GM12864 (cell line): ENCODE measurements at regions not wholly inside any gene's neighbourhood (a gene's known extent, or its start where the extent isn't known, plus 50 kb on each side); places are given as distances from the start of the nearest gene placed in this dataset.

Source experiments
- DNase-seq: peaks from one replicate; pipeline ENCODE4 v3.0.0-alpha.2; 2011; ENCODE audit warnings: low read depth
- H3K4me3 ChIP-seq: 2 replicates; pipeline ENCODE4 v1.5.1; 2011; ENCODE audit warnings: mild to moderate bottlenecking, low read depth, low read length, control low read depth
- TF ChIP-seq, protein P1 (sequence below): IDR thresholded peaks from 2 replicates; pipeline ENCODE4 v1.5.1; 2011; ENCODE audit warnings: low read depth, mild to moderate bottlenecking, moderate library complexity, low read length, control low read depth, inconsistent platforms; ENCODE audit errors: missing control alignments

DNA sequence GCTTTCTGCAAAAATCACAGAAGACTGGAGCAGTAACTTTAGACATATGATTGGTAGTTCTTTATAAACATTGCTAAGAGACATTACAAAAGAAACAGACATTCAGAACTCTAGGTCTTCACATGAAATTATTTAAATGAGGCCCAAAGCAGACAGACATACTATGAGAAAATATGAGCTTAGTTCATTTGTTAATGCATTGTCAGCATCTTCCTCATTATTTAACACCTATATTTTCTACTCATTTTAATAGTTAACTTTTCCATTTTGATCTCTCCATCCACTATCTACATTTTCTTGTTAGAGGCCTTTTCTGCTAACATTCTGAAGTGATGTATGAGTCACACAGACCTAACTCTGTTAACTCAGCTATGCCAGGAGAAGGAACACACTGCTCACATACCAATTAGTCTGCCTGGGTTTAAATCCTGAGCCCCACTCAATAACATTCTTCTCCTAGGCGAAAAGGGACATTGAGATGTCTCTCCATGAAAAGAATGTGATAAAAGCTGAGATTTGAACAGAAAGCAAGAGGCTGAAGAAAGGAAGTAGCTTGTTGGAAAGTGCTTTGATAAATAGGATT, 400.3 kb upstream of the PKDCC start:
- no peak for DNase-seq
- TF ChIP-seq, protein P1, sequence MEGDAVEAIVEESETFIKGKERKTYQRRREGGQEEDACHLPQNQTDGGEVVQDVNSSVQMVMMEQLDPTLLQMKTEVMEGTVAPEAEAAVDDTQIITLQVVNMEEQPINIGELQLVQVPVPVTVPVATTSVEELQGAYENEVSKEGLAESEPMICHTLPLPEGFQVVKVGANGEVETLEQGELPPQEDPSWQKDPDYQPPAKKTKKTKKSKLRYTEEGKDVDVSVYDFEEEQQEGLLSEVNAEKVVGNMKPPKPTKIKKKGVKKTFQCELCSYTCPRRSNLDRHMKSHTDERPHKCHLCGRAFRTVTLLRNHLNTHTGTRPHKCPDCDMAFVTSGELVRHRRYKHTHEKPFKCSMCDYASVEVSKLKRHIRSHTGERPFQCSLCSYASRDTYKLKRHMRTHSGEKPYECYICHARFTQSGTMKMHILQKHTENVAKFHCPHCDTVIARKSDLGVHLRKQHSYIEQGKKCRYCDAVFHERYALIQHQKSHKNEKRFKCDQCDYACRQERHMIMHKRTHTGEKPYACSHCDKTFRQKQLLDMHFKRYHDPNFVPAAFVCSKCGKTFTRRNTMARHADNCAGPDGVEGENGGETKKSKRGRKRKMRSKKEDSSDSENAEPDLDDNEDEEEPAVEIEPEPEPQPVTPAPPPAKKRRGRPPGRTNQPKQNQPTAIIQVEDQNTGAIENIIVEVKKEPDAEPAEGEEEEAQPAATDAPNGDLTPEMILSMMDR, result no peak
- H3K4me3 ChIP-seq, result no peak overlapping the region

GRCh38 chr2:41657226-41657625, 390.6 kb upstream of the PKDCC start:
- no peak for DNase-seq
- TF ChIP-seq, protein P1, result no peak
- H3K4me3 ChIP-seq, result no peak overlapping the region

DNA sequence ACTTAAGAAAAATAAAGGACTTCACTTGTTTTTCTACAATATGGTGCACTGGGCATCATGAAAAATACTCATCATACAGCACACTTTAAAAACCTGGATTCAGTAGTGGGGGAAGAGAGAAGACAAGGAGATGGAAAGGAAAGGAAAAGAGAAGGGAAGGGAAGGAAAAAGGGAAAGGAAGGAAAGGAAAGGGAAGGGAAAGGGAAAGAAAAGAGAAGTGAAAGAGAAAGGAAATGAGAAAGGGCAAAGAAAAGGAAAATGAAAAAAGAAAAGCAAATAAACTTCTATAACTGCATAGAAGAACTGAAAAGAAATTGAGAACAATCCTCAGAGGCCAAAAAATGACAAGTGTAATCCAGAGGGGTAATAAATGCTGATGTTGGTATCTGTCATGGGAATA, 388.1 kb upstream of the PKDCC start:
- DNase-seq, result no peak
- TF ChIP-seq, protein P1, result no peak
- no peak overlapping the region for H3K4me3 ChIP-seq

DNA sequence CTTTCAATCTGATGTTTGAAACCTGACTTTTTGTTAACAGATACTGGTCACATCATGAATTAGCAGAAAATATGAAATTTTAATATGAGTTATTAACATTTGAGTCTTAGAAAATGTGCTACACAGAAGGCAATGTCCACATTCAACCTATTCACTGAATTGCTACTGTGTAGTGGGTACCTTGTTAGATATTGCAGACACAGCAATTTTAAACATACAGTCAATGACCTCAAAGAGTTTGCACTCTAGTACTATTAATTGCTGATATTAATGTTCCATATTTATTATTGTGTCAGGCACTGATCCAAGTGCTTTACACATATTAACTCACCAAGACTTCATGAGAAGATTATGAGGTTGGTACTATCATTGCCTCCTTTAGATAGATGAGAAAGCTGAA, 385.4 kb upstream of the PKDCC start:
- TF ChIP-seq, protein P1, result no peak
- H3K4me3 ChIP-seq, result no peak overlapping the region
- no peak for DNase-seq

DNA sequence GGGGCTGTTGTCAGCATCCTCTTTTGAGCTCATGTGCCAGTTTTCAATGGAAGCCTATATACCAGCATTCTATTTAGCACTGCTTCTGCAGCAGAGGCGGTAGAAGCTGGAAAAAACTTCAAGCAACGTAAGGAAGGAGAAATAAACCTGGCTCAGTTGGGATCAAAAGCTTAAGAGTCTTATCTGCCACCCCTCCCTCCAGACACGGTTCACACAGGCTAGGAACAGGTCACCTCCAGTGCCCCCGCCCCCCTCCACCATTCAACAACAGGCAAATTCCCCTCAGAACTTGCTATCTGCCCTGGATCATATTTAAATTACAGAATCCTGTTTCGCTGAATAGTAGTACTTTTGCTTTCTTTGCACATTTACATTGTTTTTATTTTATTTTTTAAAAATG, 384.8 kb upstream of the PKDCC start:
- DNase-seq, result no peak
- no peak overlapping the region for H3K4me3 ChIP-seq
- TF ChIP-seq, protein P1, result no peak

- TF ChIP-seq, protein P1, result no peak
- no peak for DNase-seq
- no peak overlapping the region for H3K4me3 ChIP-seq
Observed at GRCh38 chr2:41668529-41668928, 379.3 kb upstream of the PKDCC start.

DNA sequence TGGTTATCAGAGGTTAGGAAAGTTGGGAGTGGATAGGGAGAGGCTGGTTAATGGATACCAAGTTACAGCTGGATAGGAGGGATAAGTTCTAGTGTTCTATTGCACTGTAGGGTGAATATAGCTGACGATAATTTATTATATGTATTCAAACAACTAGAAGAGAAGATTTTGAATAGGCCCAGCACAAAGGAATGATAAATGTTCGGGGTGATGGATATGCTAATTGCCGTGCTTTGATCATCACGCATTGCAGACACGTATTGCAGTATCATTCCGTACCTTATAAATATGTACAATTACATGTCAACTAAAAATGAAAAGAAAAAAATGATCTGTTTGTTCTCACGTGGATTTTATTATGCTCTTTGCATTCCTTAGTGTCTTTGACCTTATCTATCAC, 369.2 kb upstream of the PKDCC start:
- TF ChIP-seq, protein P1, result no peak
- no peak overlapping the region for H3K4me3 ChIP-seq
- no peak for DNase-seq
